ENCODE measurements at regions not wholly inside any gene's neighbourhood (a gene's known extent, or its start where the extent isn't known, plus 50 kb on each side); places are given as distances from the start of the nearest gene placed in this dataset.

DNA sequence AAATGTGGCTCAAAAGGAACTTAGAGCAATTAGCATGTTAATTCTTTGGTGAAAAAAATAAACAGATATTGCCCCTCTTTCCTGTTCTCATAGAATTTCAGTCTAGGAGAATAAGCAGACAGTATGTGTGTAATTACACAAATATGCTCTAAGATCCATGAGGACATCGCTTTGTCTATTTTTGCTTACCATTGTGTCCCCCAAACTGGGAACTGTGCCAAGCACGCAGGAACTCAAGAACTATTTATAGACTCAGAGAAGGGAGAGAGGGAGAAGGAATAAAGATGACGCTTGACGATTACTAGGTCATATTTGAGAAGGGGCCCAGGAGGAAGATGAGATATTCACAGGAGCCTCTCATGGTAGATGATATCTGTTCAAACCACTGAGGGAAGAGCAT, 692.6 kb downstream of the RAB28 start:
- DNase-seq (ENCODE audit: low read depth in 1 of 2, low spot score in 1 of 2) (no peak), FAIRE-seq (no peak), ATAC-seq (no peak)
- POLR2A ChIA-PET, result no interaction called here
- Histone ChIP-seq H3K4me2 (no peak overlapping the region), H3K9me3 (no peaks in the 10 kb centered on the region), H3K27ac (no peak overlapping the region), H3K4me1 (no peaks in the 10 kb centered on the region), H3K4me3 (no peak overlapping the region)
- TF ChIP-seq CEBPB (IDR thresholded peaks at IDR 0.05) (no peak), CHD2 (IDR thresholded peaks at IDR 0.05; ENCODE audit: low read length, partially characterized antibody) (no peak), PBX3 (IDR thresholded peaks at IDR 0.05) (no peak), EP300 (IDR thresholded peaks at IDR 0.05) (no peak), HES2 (IDR thresholded peaks at IDR 0.05) (no peak)
- CTCF ChIA-PET, result no interaction called here
- 34% methylated on average over 4 of the region's 4 CpGs for WGBS (ENCODE audit: missing lambda C conversion rate)

DNA sequence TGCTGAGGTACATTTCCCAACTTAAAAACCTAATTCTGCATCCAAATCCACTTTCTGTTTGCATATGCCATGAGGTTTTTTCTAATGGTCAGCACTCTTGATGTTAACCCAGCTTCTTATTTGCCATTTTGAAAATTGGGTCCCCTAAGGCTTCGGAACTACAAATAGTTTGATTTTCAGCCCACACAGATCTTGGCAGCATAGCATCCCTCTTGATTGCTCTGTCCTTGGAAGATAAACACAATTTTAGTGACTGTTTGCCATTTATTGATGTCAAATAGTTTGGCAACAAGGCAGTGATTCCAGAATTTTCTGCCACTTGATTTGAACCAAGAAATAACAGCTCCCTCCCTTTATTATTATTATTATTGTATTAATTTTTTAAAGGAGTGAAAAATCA, 696.9 kb downstream of the RAB28 start:
- ATAC-seq, result no peak
- FAIRE-seq, result no peak

GRCh38 chr4:12778706-12779105, 705.4 kb downstream of the RAB28 start:
- no peak for DNase-seq (ENCODE audit: low read depth in 1 of 2, low spot score in 1 of 2)
- ATAC-seq, result no peak
- no peak for TF ChIP-seq BHLHE40 (IDR thresholded peaks at IDR 0.05; ENCODE audit: low read depth, low read length)
- TF ChIP-seq, protein P1, sequence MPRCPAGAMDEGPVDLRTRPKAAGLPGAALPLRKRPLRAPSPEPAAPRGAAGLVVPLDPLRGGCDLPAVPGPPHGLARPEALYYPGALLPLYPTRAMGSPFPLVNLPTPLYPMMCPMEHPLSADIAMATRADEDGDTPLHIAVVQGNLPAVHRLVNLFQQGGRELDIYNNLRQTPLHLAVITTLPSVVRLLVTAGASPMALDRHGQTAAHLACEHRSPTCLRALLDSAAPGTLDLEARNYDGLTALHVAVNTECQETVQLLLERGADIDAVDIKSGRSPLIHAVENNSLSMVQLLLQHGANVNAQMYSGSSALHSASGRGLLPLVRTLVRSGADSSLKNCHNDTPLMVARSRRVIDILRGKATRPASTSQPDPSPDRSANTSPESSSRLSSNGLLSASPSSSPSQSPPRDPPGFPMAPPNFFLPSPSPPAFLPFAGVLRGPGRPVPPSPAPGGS (IDR thresholded peaks at IDR 0.05), result no peak
- no peak for TF ChIP-seq TP53 (CRISPR knock-in tag; IDR thresholded peaks at IDR 0.05)
- TF ChIP-seq TFCP2L1 (CRISPR knock-in tag; IDR thresholded peaks at IDR 0.05), result no peak
- TF ChIP-seq HDAC2 (IDR thresholded peaks at IDR 0.05), result no peak
- no peak for TF ChIP-seq SMC3 (IDR thresholded peaks at IDR 0.05)
- TF ChIP-seq NPAS2 (CRISPR knock-in tag; IDR thresholded peaks at IDR 0.05; ENCODE audit: borderline replicate concordance), result no peak
- TF ChIP-seq ZFP36 (IDR thresholded peaks at IDR 0.05; ENCODE audit: borderline replicate concordance, partially characterized antibody), result no peak
- TF ChIP-seq MAZ (IDR thresholded peaks at IDR 0.05; ENCODE audit: borderline replicate concordance, low read depth, low read length), result no peak
- TF ChIP-seq HEYL (CRISPR knock-in tag; IDR thresholded peaks at IDR 0.05), result no peak
- TF ChIP-seq EHMT2 (IDR thresholded peaks at IDR 0.05; ENCODE audit: low read depth), result no peak
- TF ChIP-seq KDM5A (IDR thresholded peaks at IDR 0.05), result no peak
- TF ChIP-seq GATA3 (IDR thresholded peaks at IDR 0.05; ENCODE audit: borderline replicate concordance), result no peak
- TF ChIP-seq HES2 (IDR thresholded peaks at IDR 0.05), result no peak
- no peak for TF ChIP-seq RNF2 (IDR thresholded peaks at IDR 0.05; ENCODE audit: borderline replicate concordance, low read depth)
- TF ChIP-seq NR3C1 (IDR thresholded peaks at IDR 0.05), result no peak
- no peak for TF ChIP-seq MAX (IDR thresholded peaks at IDR 0.05)
- TF ChIP-seq MAFK (IDR thresholded peaks at IDR 0.05; ENCODE audit: partially characterized antibody), result no peak
- ChIA-PET POLR2A (no interaction called here), CTCF (no interaction called here)
- Histone ChIP-seq H3K9me3 (no peaks in the 10 kb centered on the region), H3K4me2 (no peak overlapping the region), H3K27ac (no peak overlapping the region), H3K4me3 (no peak overlapping the region), H3K4me1 (no peaks in the 10 kb centered on the region)
- no peak for FAIRE-seq
- WGBS (ENCODE audit: missing lambda C conversion rate), result 0% methylated on average over 4 of the region's 4 CpGs

More for the DNA sequence above, 696.9 kb downstream of the RAB28 start:
- ChIA-PET CTCF (no interaction called here), POLR2A (no interaction called here)
- no peak for TF ChIP-seq NPAS2 (CRISPR knock-in tag; IDR thresholded peaks at IDR 0.05; ENCODE audit: borderline replicate concordance)
- no peak for TF ChIP-seq RCOR1 (IDR thresholded peaks at IDR 0.05; ENCODE audit: low read depth, low read length)
- TF ChIP-seq EHMT2 (IDR thresholded peaks at IDR 0.05; ENCODE audit: low read depth), result no peak
- 0% methylated on average over 1 of the region's 1 CpG for WGBS (ENCODE audit: missing lambda C conversion rate)
- no peak overlapping the region for H3K4me2 ChIP-seq
- no peaks in the 10 kb centered on the region for H3K9me3 ChIP-seq
- no peak for DNase-seq (ENCODE audit: low read depth in 1 of 2, low spot score in 1 of 2)
- no peak overlapping the region for H3K27ac ChIP-seq
- H3K4me1 ChIP-seq, result no peaks in the 10 kb centered on the region
- no peak overlapping the region for H3K4me3 ChIP-seq
